Fibroblast of villous mesenchyme (primary cell): ENCODE measurements at regions not wholly inside any gene's neighbourhood (a gene's known extent, or its start where the extent isn't known, plus 50 kb on each side); places are given as distances from the start of the nearest gene placed in this dataset.
"Not testable (repeated sequence)": the region's sequence is repeated elsewhere in the genome, so short reads cannot be mapped to it uniquely, and the experiment has no call there.

Experiments used
- DNase-seq: peaks from one replicate; pipeline ENCODE4 v3.0.0-alpha.2; 2010; ENCODE audit warnings: low read depth
- H3K4me3 ChIP-seq: 2 replicates; pipeline ENCODE4 v1.5.1; 2011; ENCODE audit warnings: low read depth, mild to moderate bottlenecking, low read length
- TF ChIP-seq, protein P1 (sequence below): IDR thresholded peaks from 2 replicates; pipeline ENCODE4 v1.5.1; 2012; ENCODE audit warnings: low read depth, mild to moderate bottlenecking, low read length; ENCODE audit not compliant: insufficient read depth

DNA sequence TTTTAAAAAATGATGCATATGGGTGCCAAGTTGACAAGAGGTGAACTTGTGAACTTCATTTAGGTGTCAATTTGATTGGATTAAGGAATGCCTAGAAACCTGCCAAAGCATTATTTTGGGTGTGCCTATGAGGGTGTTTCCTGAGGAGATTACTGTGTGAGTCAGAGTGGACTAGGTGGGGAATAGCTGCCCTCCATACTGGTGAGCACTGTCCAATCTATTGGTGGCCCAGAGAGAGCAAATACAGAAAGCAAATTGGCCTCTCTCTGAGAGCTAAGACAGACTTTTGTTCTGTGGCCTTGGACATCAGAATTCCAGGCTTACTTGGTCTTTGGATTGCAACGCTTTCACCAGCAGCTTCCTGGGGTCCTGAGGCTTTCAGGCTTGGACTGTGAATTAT, 388.0 kb downstream of the SUCLG1 start:
- TF ChIP-seq, protein P1, sequence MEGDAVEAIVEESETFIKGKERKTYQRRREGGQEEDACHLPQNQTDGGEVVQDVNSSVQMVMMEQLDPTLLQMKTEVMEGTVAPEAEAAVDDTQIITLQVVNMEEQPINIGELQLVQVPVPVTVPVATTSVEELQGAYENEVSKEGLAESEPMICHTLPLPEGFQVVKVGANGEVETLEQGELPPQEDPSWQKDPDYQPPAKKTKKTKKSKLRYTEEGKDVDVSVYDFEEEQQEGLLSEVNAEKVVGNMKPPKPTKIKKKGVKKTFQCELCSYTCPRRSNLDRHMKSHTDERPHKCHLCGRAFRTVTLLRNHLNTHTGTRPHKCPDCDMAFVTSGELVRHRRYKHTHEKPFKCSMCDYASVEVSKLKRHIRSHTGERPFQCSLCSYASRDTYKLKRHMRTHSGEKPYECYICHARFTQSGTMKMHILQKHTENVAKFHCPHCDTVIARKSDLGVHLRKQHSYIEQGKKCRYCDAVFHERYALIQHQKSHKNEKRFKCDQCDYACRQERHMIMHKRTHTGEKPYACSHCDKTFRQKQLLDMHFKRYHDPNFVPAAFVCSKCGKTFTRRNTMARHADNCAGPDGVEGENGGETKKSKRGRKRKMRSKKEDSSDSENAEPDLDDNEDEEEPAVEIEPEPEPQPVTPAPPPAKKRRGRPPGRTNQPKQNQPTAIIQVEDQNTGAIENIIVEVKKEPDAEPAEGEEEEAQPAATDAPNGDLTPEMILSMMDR = no peak
- H3K4me3 ChIP-seq = no peak overlapping the region
- no peak for DNase-seq

DNA sequence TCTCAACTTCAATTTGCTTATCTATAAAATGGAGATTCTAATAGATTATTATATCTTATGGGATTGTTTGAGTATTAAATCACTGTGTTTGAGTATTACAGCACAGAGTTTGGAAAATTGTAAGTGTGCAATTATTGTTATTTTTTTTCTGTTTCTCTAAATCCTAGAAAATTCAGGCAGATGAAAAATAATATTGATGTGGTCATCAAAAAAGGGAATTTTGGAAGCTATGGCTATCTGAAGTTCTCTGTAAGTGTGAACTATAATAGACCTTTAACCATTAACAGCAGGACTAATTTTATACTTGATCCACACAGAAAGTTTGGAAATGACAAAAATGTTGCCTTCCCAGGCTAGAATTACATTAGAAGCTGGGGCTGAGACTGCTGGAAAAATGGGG, 393.2 kb downstream of the SUCLG1 start:
- H3K4me3 ChIP-seq = no peak overlapping the region
- no peak for DNase-seq
- TF ChIP-seq, protein P1 = no peak

DNA sequence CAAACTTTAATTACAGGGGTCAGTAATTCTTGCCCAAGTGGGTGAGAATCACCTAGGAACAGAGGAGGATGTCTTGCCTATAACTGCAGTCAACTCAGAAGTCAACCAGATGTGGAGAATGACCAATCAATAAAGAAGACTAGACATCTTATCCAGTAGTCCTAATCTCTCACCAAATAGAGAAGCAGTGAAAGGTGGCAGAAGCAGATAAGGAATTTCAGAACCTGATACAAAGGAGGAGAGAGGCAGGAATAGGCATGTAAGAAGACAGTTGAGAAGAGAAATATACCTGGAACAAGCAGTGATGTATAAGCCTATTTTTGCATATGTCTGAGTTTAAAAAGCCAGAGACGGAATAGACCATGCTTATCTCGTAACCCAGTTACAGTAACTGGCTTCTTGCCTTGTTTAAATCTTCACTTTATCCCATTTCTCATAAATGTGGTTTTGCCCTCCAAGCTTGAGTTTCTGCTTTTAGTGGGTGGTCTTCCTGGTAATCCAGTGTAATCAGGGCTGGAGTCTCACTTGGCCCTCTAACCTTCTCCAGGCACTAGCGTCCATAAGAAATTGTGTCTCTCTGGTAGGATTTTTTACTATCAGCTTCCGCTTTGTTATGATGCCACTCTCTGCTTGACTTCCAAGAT, 401.0 kb downstream of the SUCLG1 start:
- no peak overlapping the region for H3K4me3 ChIP-seq
- DNase-seq = no peak
- TF ChIP-seq, protein P1 = no peak

DNA sequence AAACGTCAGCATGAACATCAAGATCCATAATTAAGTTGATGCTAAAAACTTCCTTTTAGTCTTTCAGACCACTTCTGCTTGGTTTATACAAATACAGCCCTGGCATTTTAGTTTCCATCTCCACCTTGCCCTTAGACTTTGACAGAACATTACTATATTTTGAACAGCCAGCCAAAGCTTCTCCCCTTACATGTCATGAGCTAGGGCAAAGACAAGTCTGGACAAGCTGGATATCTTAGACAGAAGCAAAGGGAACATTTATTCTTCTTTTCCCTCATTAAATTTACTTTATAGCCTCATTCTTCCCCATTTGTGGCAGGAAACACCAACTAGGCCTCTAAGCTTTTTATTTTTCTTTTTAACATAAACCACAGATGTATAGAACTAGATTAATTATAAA, 403.3 kb downstream of the SUCLG1 start:
- DNase-seq = no peak
- H3K4me3 ChIP-seq = no peak overlapping the region
- TF ChIP-seq, protein P1 = no peak

DNA sequence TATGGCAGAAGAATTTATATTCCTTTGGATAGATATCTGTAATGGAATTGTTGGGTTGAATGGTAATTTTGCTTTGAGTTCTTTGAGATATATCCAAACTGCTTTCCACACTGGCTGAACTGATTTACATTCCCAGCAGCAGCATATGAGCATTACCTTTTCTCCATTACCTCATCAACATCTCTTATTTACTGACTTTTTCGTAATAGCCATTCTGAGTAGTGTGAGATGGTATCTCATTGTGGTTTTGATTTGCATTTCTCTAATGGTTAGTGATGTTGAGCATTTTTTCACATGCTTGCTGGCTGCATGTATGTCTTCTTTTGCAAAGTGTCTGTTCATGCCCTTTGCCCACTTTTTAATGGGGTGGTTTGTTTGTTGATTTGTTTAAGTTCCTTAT, 404.5 kb downstream of the SUCLG1 start:
- H3K4me3 ChIP-seq, DNase-seq: not testable (repeated sequence)

DNA sequence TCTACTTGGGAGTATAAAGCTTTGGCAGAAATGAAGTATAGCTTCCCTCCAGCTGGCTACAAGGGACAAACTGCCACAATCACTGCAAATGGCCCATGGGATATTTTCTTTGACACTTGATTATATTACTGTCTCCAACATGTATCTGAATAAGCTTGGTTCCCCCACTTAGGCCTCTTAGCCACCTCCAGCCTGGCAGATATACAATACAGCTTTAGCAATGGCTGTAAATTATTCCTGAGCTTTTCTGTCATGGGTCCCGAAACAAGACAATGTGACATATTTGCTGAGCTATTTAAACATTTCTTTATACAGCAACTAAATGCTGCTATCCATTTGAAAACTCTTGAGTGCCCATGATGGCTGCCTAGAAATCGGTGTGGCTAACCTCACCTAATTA, 406.2 kb downstream of the SUCLG1 start:
- TF ChIP-seq, protein P1 = no peak
- H3K4me3 ChIP-seq = no peak overlapping the region
- no peak for DNase-seq

DNA sequence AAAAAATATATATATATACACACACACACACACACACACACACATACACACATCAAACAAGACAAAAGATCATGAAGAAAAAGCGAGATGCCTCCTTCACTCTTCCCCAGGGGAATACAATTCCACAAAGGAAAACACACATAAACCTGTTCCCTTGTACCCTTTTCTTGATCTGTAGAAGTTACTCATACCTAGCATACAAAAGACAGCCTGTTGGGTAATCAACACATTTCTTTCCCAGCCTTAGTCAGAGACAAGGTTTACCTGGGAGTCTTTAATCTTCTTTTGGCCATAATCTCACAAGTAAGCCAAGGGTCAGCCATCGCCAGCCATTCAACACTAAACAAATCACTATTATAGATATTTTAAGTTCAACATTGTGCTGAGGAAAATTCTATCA, 407.0 kb downstream of the SUCLG1 start:
- TF ChIP-seq, protein P1 = no peak
- DNase-seq = no peak
- no peak overlapping the region for H3K4me3 ChIP-seq
